KBM-7 (cell line): ENCODE measurements at regions not wholly inside any gene's neighbourhood (a gene's known extent, or its start where the extent isn't known, plus 50 kb on each side); places are given as distances from the start of the nearest gene placed in this dataset.

Source experiments
- DNase-seq: peaks from one replicate; pipeline ENCODE4 v3.0.0-alpha.2; 2015
- in situ Hi-C: fragments of 300-500 bp; cut with MboI; formaldehyde crosslinking; loops from 2 replicates; pipeline ENCODE4 v1.14.3; 2020; ENCODE audit warnings: low sequenced_read_pairs, low pct_unique_long_range_greater_than_20kb, mixed read lengths

DNA sequence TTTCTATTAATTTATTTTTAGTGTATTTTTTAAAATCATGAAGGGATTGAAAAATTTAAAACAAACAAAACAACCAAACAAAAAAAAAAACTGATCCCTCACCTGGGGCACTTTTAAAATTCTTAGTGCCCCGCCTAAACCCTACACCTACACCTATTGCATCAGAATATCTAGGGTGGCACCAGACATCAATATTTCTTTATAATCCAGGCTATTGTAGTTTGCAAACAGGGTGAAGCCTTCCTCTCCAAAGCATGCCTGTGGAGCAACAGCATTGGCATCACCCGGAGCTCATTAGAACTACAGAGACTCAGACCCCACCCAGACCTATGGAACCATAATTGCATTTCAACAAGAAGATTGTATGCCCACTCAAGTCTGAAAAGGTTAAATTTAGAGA, 54.9 kb upstream of the ACP3 start:
- DNase-seq = no peak
- in situ Hi-C loops = no loop called here

DNA sequence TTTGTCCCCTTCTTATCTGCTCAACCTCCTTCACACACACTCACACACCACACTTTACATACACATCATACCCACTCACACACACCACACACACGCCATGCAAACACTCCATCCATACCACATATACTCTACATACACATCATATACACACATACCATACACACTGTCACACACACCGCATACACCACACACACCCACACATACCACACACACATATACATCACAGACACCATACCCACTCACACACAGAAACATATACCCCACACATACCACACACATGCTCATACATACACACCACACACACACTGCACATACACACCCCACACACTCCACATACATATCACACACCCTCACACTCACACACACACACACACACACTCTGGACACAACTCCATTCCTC, 54.3 kb upstream of the ACP3 start:
- DNase-seq = no peak
- in situ Hi-C loops = no loop called here

DNA sequence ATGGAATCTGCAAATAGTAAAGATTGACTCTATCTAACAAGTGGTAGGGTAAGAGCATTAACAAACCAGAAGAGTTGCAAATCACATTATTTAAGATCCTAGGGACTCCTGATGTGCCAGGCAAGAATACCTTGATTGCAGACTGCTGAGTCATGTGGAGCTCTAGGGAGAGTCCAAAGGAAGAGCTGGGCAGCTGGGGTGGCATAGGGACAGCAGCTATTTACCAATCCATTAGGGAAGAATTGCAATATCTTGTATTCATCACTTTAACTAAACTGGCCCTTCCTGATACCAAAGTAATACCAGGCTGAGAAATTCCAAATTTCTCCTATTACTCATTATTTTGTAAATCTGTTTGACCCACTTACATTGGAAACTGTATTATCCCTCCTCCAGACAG, 52.2 kb upstream of the ACP3 start:
- no peak for DNase-seq
- in situ Hi-C loops = no loop called here

DNA sequence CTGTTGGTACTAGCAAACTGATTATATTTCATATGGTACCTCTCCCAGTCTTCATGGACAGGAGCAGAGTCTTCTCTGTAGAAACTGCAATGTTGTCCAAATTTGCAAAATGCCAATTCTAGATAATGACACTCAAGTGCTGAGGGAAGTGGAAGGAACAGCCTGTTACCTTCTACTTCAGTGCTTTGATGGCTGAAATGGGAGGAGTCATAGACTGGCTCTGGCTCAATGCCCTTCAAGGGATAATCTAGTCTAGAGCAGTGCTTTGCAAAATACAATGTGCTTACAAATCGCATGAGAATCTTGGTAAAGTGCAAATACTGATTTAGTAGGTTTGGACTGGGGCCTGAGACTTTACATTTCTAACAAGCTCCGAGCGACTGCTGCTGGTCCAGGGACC, 51.7 kb upstream of the ACP3 start:
- no peak for DNase-seq
- in situ Hi-C loops = no loop called here

DNA sequence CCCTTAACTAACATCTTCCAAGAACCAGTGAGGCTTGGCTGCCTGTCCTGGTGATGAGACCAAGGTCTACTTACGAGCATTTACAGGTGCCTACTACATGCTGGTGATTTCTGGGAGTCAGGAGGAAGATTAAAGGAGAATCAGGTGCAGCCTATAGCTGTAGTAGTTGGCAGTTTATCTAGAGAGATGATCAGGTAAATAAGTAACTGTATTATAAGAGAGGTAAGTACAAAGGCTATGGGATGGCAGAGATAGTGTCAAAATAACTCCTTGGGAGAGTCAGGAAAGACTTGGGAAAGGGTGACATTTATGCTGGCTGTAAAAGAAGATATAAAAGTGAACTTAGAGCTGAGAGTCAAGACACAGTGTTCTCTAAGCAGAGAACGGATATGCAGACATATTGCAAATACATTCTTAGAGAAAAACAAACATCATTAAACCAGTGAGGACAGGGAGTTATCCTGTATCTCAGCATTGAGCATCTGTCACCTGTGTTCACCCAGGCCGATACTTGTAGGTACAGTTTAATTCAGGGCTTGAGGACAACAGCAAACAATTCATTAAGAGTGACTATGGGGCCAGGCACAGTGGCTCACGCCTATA, 49.7 kb upstream of the ACP3 start:
- in situ Hi-C loops = no loop called here
- DNase-seq = no peak
